ENCODE measurements at regions not wholly inside any gene's neighbourhood (a gene's known extent, or its start where the extent isn't known, plus 50 kb on each side); places are given as distances from the start of the nearest gene placed in this dataset.
"Not testable (repeated sequence)": the region's sequence is repeated elsewhere in the genome, so short reads cannot be mapped to it uniquely, and the experiment has no call there.

GRCh38 chr14:51368721-51369163, 128.7 kb downstream of the TMX1 start:
- no peaks in the 10 kb centered on the region for H3K36me3 ChIP-seq (replicated peaks in 1 of 2)
- intact Hi-C loops (cut with DNase I) = loop anchor here in 1 of 2 donors (10.0 kb wide), 1 partner anchor 406 kb away; no protein-coding TSS in a partner anchor
- H3K4me1 ChIP-seq (replicated peaks in 1 of 2) = no peaks in the 10 kb centered on the region
- WGBS, 4 donors = 70 to 76% (median 74%) methylated on average over 6 of the region's 6 CpGs
- DNase-seq = no peak
- H3K9me3 ChIP-seq (replicated peaks in 1 of 3) = no peaks in the 10 kb centered on the region
- H3K27ac ChIP-seq = no peak overlapping the region
- H3K27me3 ChIP-seq = no peaks in the 10 kb centered on the region
- H3K4me3 ChIP-seq = no peak overlapping the region
- TF ChIP-seq POLR2A (IDR thresholded peaks at IDR 0.05) = no peak
- TF ChIP-seq CTCF (IDR thresholded peaks at IDR 0.05) = no peak

GRCh38 chr14:51369814-51370213, 129.8 kb downstream of the TMX1 start:
- no peaks in the 10 kb centered on the region for H3K27me3 ChIP-seq
- TF ChIP-seq POLR2A (IDR thresholded peaks at IDR 0.05) = no peak
- peak in 4 of 6 experiments; percentile 29 to 48 (median 42) for TF ChIP-seq CTCF (IDR thresholded peaks at IDR 0.05)
- H3K36me3 ChIP-seq (replicated peaks in 1 of 2) = no peaks in the 10 kb centered on the region
- WGBS, 4 donors = 72 to 85% (median 77%) methylated on average over 8 of the region's 8 CpGs
- no peak overlapping the region for H3K4me3 ChIP-seq
- intact Hi-C loops (cut with DNase I) = loop anchor here in 1 of 2 donors (10.0 kb wide), 1 partner anchor 405 kb away; no protein-coding TSS in a partner anchor
- no peak overlapping the region for H3K27ac ChIP-seq
- no peaks in the 10 kb centered on the region for H3K9me3 ChIP-seq (replicated peaks in 1 of 3)
- DNase-seq = peak in 1 of 7 donors; percentile 26
- H3K4me1 ChIP-seq (replicated peaks in 1 of 2) = no peaks in the 10 kb centered on the region

- Histone ChIP-seq H3K36me3 (replicated peaks in 1 of 2) (no peaks in the 10 kb centered on the region), H3K4me3 (no peak overlapping the region), H3K27ac (no peak overlapping the region), H3K27me3 (no peaks in the 10 kb centered on the region), H3K9me3 (replicated peaks in 1 of 3) (no peaks in the 10 kb centered on the region), H3K4me1 (replicated peaks in 1 of 2) (no peaks in the 10 kb centered on the region)
- TF ChIP-seq CTCF (IDR thresholded peaks at IDR 0.05) = no peak
- TF ChIP-seq POLR2A (IDR thresholded peaks at IDR 0.05) = no peak
- intact Hi-C loops (cut with DNase I) = no loop called here
- DNase-seq = no peak
- WGBS, 4 donors = 52 to 69% (median 57%) methylated on average over 2 of the region's 2 CpGs
These were observed 130.8 kb downstream of the TMX1 start for GRCh38 chr14:51370758-51371386.

- H3K27ac ChIP-seq; DNase-seq; H3K4me1 ChIP-seq (replicated peaks in 1 of 2); H3K27me3 ChIP-seq; intact Hi-C loops (cut with DNase I); H3K4me3 ChIP-seq; H3K36me3 ChIP-seq (replicated peaks in 1 of 2); H3K9me3 ChIP-seq (replicated peaks in 1 of 3): not testable (repeated sequence)
- WGBS, 4 donors = 89 to 93% (median 92%) methylated on average over 2 of the region's 2 CpGs
These were observed 137.1 kb downstream of the TMX1 start for GRCh38 chr14:51377186-51377585.

GRCh38 chr14:51382506-51382905, 142.5 kb downstream of the TMX1 start:
- H3K27ac ChIP-seq = no peak overlapping the region
- DNase-seq = no peak
- H3K36me3 ChIP-seq (replicated peaks in 1 of 2) = no peaks in the 10 kb centered on the region
- TF ChIP-seq POLR2A (IDR thresholded peaks at IDR 0.05) (no peak), CTCF (IDR thresholded peaks at IDR 0.05) (no peak)
- no peak overlapping the region for H3K4me3 ChIP-seq
- intact Hi-C loops (cut with DNase I) = no loop called here
- no peaks in the 10 kb centered on the region for H3K27me3 ChIP-seq
- no peaks in the 10 kb centered on the region for H3K9me3 ChIP-seq (replicated peaks in 1 of 3)
- 69 to 96% (median 85%) methylated on average over 2 of the region's 2 CpGs for WGBS, 4 donors
- H3K4me1 ChIP-seq (replicated peaks in 1 of 2) = no peaks in the 10 kb centered on the region

Measured in adrenal gland (tissue), 9 donors.